Tibial artery (tissue), 4 donors: ENCODE measurements at regions not wholly inside any gene's neighbourhood (a gene's known extent, or its start where the extent isn't known, plus 50 kb on each side); places are given as distances from the start of the nearest gene placed in this dataset.
A peak's percentile ranks its signal among the peaks of the same experiment; 100 is the strongest.

Source experiments
- DNase-seq, 2 donors: peaks; one replicate each; pipeline ENCODE4 v3.0.0-alpha.2; 2019
- H3K27ac ChIP-seq, 2 donors: fragments of 200-600 bp; sonication (generic) in 1 of 2; 1 replicate in 1 of 2; 2 replicates in 1 of 2; pipeline ENCODE4 v1.5.1; 2018 to 2019; ENCODE audit warnings: mild to moderate bottlenecking in 1 of 2
- H3K27me3 ChIP-seq, 2 donors: fragments of 200-600 bp; sonication (generic) in 1 of 2; one replicate each; pipeline versions ENCODE4 v1.5.1 to v1.6.0; 2016 to 2019
- H3K36me3 ChIP-seq, 3 donors: fragments of 200-600 bp; sonication (generic) in 2 of 3; one replicate each; pipeline ENCODE4 v1.5.1; 2016 to 2019; ENCODE audit warnings: mild to moderate bottlenecking in 2 of 3
- H3K4me1 ChIP-seq, 4 donors: fragments of 200-600 bp; sonication (generic) in 2 of 4; 1 replicate in 3 of 4; 2 replicates in 1 of 4; pipeline ENCODE4 v1.5.1; 2016 to 2019
- H3K4me3 ChIP-seq, 2 donors: fragments of 200-600 bp; sonication (generic) in 1 of 2; 1 replicate in 1 of 2; 2 replicates in 1 of 2; pipeline ENCODE4 v1.5.1; 2018 to 2019; ENCODE audit warnings: mild to moderate bottlenecking in 2 of 2
- H3K9me3 ChIP-seq, 3 donors: fragments of 200-600 bp; sonication (generic) in 1 of 3; one replicate each; pipeline ENCODE4 v1.5.1; 2016 to 2019
- intact Hi-C: fragments of 100-400 bp; cut with DNase I; formaldehyde crosslinking; loops from one replicate; pipeline ENCODE4 v1.15.0; 2023; ENCODE audit warnings: low total_unique reads
- TF ChIP-seq, protein P1 (sequence below), 2 experiments: fragments of 200-600 bp in 1 of 2; fragments of 450-650 bp in 1 of 2; IDR thresholded peaks; one replicate each; pipeline ENCODE4 v1.5.1; 2017 to 2019; ENCODE audit warnings: antibody characterized with exemption in 2 of 2, mild to moderate bottlenecking in 1 of 2, moderate library complexity in 1 of 2

DNA sequence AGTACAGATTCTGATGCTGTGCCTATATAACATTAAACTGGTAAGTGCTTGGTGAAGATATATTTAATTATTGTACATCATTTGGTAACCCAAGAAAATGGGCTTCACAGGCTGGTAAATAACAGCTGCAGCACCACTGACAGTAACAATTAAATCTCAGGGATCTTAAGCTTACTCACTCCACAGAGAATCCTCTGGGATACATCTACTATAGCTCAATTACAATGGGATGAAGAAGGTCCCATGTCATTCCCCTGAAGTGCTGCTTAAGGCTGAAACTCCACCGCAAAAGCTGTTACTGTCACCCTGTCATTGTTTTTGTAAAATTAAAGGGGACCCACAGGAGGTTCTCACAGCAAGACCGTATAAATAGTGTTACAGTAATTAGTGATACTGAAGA lies 153.0 kb downstream of the IMPG2 start:
- TF ChIP-seq, protein P1, sequence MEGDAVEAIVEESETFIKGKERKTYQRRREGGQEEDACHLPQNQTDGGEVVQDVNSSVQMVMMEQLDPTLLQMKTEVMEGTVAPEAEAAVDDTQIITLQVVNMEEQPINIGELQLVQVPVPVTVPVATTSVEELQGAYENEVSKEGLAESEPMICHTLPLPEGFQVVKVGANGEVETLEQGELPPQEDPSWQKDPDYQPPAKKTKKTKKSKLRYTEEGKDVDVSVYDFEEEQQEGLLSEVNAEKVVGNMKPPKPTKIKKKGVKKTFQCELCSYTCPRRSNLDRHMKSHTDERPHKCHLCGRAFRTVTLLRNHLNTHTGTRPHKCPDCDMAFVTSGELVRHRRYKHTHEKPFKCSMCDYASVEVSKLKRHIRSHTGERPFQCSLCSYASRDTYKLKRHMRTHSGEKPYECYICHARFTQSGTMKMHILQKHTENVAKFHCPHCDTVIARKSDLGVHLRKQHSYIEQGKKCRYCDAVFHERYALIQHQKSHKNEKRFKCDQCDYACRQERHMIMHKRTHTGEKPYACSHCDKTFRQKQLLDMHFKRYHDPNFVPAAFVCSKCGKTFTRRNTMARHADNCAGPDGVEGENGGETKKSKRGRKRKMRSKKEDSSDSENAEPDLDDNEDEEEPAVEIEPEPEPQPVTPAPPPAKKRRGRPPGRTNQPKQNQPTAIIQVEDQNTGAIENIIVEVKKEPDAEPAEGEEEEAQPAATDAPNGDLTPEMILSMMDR (IDR thresholded peaks at IDR 0.05): no peak
- no peaks in the 10 kb centered on the region for H3K9me3 ChIP-seq
- intact Hi-C loops: no loop called here
- no peak overlapping the region for H3K4me3 ChIP-seq
- no peaks in the 10 kb centered on the region for H3K27me3 ChIP-seq
- H3K36me3 ChIP-seq: no peaks in the 10 kb centered on the region
- no peak for DNase-seq
- no peak overlapping the region for H3K27ac ChIP-seq
- peaks cover 0 to 26% (median 0%) of the 10 kb centered on the region in 4 donors for H3K4me1 ChIP-seq

DNA sequence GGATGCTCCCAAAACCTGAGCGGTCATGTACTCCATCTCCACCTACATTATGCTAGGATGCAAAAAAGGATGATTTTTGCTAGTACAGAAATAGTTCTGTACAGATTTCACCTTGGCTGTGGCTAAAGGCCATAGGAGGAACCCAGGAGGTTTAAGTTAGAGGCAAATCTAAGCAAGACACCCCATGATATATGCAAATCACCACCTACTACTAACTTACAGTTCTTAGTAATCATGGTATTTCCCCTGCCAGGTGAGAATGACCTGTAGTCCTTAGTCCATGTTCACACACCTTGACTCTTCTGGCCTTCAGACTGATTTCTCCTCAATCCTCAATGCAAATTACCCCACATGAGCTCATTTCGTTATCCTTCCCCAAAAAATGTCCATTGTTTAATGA lies 154.2 kb downstream of the IMPG2 start:
- DNase-seq: no peak
- Histone ChIP-seq H3K4me3 (no peak overlapping the region), H3K4me1 (peaks cover 0 to 25% (median 0%) of the 10 kb centered on the region in 4 donors), H3K36me3 (no peaks in the 10 kb centered on the region), H3K27me3 (no peaks in the 10 kb centered on the region), H3K27ac (no peak overlapping the region), H3K9me3 (no peaks in the 10 kb centered on the region)
- intact Hi-C loops: no loop called here
- TF ChIP-seq, protein P1 (IDR thresholded peaks at IDR 0.05): no peak

DNA sequence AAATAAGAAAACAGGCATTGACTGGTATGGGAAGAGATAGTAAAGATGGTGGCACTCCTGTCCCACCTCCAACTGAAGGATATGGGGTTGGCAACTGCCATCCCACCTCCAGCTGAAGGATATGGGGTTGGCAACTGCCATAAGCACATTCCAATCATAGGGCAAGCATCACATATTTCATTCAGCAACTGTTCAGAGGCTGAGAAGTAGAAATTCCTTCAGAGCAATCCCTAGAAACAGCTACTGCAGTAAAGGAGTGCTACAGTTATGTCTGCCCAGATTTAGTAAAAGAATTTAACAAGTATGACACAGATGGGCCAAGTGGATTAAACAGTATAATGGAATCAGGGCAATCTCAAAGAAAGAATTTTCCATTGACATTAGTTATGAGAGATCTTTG lies 156.8 kb downstream of the IMPG2 start:
- no peak for DNase-seq
- Histone ChIP-seq H3K36me3 (no peaks in the 10 kb centered on the region), H3K27ac (no peak overlapping the region), H3K9me3 (no peaks in the 10 kb centered on the region), H3K4me1 (peaks cover 0 to 13% (median 0%) of the 10 kb centered on the region in 4 donors), H3K27me3 (no peaks in the 10 kb centered on the region), H3K4me3 (no peak overlapping the region)
- TF ChIP-seq, protein P1 (IDR thresholded peaks at IDR 0.05): no peak
- intact Hi-C loops: no loop called here

DNA sequence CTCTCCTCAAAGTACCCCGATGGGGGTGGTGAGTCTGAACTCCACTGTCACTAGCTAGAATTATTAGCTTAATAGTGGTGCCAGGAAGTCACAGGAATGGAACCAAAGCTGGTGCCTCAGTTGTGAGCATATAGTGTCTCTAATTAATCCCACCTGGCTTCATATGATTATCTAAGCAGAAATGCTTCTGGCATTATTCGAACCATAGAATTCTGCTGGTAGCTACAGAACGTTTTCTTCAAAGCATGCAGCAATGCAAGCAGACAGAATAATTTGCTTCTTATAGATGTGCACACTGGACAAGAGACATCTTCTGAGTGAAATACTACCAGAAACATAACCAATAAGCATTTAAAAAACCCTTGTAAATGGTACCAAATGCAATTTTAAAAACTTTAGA lies 160.9 kb downstream of the IMPG2 start:
- Histone ChIP-seq H3K27me3 (no peaks in the 10 kb centered on the region), H3K9me3 (no peaks in the 10 kb centered on the region), H3K4me3 (no peak overlapping the region), H3K36me3 (no peaks in the 10 kb centered on the region), H3K27ac (no peak overlapping the region), H3K4me1 (peaks cover 0 to 40% (median 11%) of the 10 kb centered on the region in 4 donors)
- no peak for DNase-seq
- TF ChIP-seq, protein P1 (IDR thresholded peaks at IDR 0.05): no peak
- intact Hi-C loops: no loop called here

DNA sequence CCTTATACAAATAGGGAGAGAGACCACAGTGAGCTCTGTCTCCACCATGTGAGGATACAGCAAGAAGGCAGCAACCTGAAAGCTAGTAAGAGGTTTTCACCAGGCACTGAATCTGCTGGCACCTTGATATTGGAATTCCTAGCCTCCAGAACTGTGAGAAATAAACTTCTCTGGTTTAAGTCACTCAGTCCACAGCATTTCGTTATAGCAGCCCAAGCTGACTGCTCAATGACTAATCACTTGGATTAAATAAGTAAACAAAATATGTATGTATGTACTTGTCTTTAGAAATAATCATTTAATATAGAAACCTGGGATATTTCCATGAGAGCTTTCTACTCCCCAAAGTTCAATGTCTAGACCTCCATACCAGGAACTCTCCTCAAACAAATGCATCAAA lies 162.0 kb downstream of the IMPG2 start:
- Histone ChIP-seq H3K4me1 (peaks cover 0 to 39% (median 11%) of the 10 kb centered on the region in 4 donors), H3K27me3 (no peaks in the 10 kb centered on the region), H3K36me3 (no peaks in the 10 kb centered on the region), H3K4me3 (no peak overlapping the region), H3K9me3 (no peaks in the 10 kb centered on the region), H3K27ac (no peak overlapping the region)
- intact Hi-C loops: no loop called here
- TF ChIP-seq, protein P1 (IDR thresholded peaks at IDR 0.05): no peak
- no peak for DNase-seq

DNA sequence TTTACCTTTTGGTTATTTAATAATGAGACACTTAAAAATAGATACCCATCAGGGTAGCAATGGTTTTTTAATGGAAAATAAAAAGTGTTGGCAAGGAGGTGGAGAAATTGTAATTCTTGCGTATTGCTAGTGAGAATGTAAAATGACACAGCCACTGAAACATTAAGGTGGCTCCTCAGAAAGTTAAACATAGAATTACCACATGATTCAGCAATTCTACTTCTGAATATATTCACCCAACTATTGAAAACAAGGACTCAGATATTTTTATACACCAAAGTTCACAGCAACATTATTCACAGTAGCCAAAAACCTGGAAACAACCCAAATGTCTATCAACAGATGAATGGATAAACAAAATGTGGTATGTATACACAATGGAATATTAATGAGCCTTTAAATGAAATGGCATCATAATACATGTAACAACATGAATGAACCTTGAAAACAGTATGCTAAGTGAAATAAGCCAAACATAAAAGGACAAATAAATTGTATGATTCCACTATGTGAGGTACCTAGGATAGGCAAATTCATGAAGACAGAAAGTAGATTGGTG lies 163.5 kb downstream of the IMPG2 start:
- Histone ChIP-seq H3K4me3 (no peak overlapping the region), H3K27ac (peak overlapping the region in 1 of 2 donors; percentile 9), H3K4me1 (peaks cover 0 to 39% (median 11%) of the 10 kb centered on the region in 4 donors), H3K27me3 (no peaks in the 10 kb centered on the region), H3K9me3 (no peaks in the 10 kb centered on the region), H3K36me3 (no peaks in the 10 kb centered on the region)
- TF ChIP-seq, protein P1 (IDR thresholded peaks at IDR 0.05): no peak
- DNase-seq: no peak
- intact Hi-C loops: no loop called here
